Neural progenitor cell (in vitro differentiated cells): ENCODE measurements at regions not wholly inside any gene's neighbourhood (a gene's known extent, or its start where the extent isn't known, plus 50 kb on each side); places are given as distances from the start of the nearest gene placed in this dataset.

Source experiments
- DNase-seq: peaks from one replicate; pipeline ENCODE4 v3.0.0-alpha.2; 2016; ENCODE audit warnings: low spot score
- H2AFZ ChIP-seq: fragments of 200-600 bp; sonication (generic); replicated peaks from 2 replicates; pipeline ENCODE4 v1.6.1; 2016; ENCODE audit warnings: antibody characterized with exemption
- H3F3A ChIP-seq: fragments of 200-600 bp; sonication (generic); 2 replicates; pipeline ENCODE4 v1.6.1; 2016; ENCODE audit warnings: antibody characterized with exemption, low read depth
- H3K27ac ChIP-seq: fragments of 200-600 bp; sonication (generic); 2 replicates; pipeline ENCODE4 v1.5.1; 2016; ENCODE audit warnings: mild to moderate bottlenecking
- H3K27me3 ChIP-seq: fragments of 200-600 bp; sonication (generic); 2 replicates; pipeline ENCODE4 v1.6.1; 2016; ENCODE audit warnings: mild to moderate bottlenecking, moderate library complexity
- H3K36me3 ChIP-seq: fragments of 200-600 bp; sonication (generic); 2 replicates; pipeline ENCODE4 v1.5.1; 2016
- H3K4me1 ChIP-seq: fragments of 200-600 bp; sonication (generic); 2 replicates; pipeline ENCODE4 v1.6.1; 2016; ENCODE audit warnings: mixed run types
- H3K4me2 ChIP-seq: fragments of 200-600 bp; sonication (generic); 2 replicates; pipeline ENCODE4 v1.6.1; 2016
- H3K4me3 ChIP-seq: fragments of 200-600 bp; sonication (generic); 2 replicates; pipeline ENCODE4 v1.5.1; 2016
- H3K79me2 ChIP-seq: fragments of 200-600 bp; sonication (generic); 2 replicates; pipeline ENCODE4 v1.6.1; 2016; ENCODE audit warnings: low read depth
- H3K9ac ChIP-seq: fragments of 200-600 bp; sonication (generic); 2 replicates; pipeline ENCODE4 v1.6.1; 2016
- H3K9me3 ChIP-seq: fragments of 200-600 bp; sonication (generic); 2 replicates; pipeline ENCODE4 v1.5.1; 2016; ENCODE audit warnings: low read depth
- H4K20me1 ChIP-seq: fragments of 200-600 bp; sonication (generic); 2 replicates; pipeline ENCODE4 v1.6.1; 2016; ENCODE audit warnings: low read depth
- H3K27ac Mint-ChIP-seq: 3 replicates; pipeline ENCODE4 v1.8.0; 2021; ENCODE audit warnings: mixed read lengths
- H3K27me3 Mint-ChIP-seq: 2 replicates; pipeline ENCODE4 v1.8.0; 2022; ENCODE audit warnings: low read depth, mild to moderate bottlenecking, inconsistent platforms, moderate library complexity, mixed read lengths; ENCODE audit not compliant: insufficient read depth
- H3K36me3 Mint-ChIP-seq: 3 replicates; pipeline ENCODE4 v1.8.0; 2021; ENCODE audit warnings: mixed read lengths
- H3K4me1 Mint-ChIP-seq: 3 replicates; pipeline ENCODE4 v1.8.0; 2021; ENCODE audit warnings: mixed read lengths
- H3K4me3 Mint-ChIP-seq: 3 replicates; pipeline ENCODE4 v1.8.0; 2021; ENCODE audit warnings: mild to moderate bottlenecking, moderate library complexity, mixed read lengths
- H3K9me3 Mint-ChIP-seq: 3 replicates; pipeline ENCODE4 v1.8.0; 2020; ENCODE audit warnings: mixed read lengths
- CTCF ChIP-seq: fragments of 200-600 bp; sonication (generic); IDR thresholded peaks from 2 replicates; pipeline ENCODE4 v1.5.1; 2017; ENCODE audit warnings: antibody characterized with exemption, mild to moderate bottlenecking
- EZH2 ChIP-seq: fragments of 200-600 bp; sonication (generic); IDR thresholded peaks from 2 replicates; pipeline ENCODE4 v1.6.1; 2017; ENCODE audit warnings: antibody characterized with exemption, mild to moderate bottlenecking, moderate library complexity
- EZH2phosphoT487 ChIP-seq: fragments of 200-600 bp; sonication (generic); IDR thresholded peaks from 2 replicates; pipeline ENCODE4 v1.6.1; 2017; ENCODE audit warnings: antibody characterized with exemption

GRCh38 chr2:52563151-52563550 is 1204.5 kb upstream of the CHAC2 start:
- Mint-ChIP-seq H3K27ac (no peak overlapping the region), H3K27me3 (peaks cover 2% of the 10 kb centered on the region), H3K4me1 (peaks cover 5% of the 10 kb centered on the region), H3K9me3 (peaks cover 4% of the 10 kb centered on the region), H3K36me3 (no peaks in the 10 kb centered on the region), H3K4me3 (no peak overlapping the region)
- H4K20me1 ChIP-seq, result peaks cover 3% of the 10 kb centered on the region
- H3K4me2 ChIP-seq, result no peak overlapping the region
- H3K36me3 ChIP-seq, result no peaks in the 10 kb centered on the region
- no peak overlapping the region for H3K27ac ChIP-seq
- no peaks in the 10 kb centered on the region for H3K79me2 ChIP-seq
- no peak overlapping the region for H3K4me3 ChIP-seq
- peaks cover 9% of the 10 kb centered on the region for H3K4me1 ChIP-seq
- H3K27me3 ChIP-seq, result no peaks in the 10 kb centered on the region
- no peak for TF ChIP-seq EZH2
- no peak for TF ChIP-seq CTCF
- no peak for TF ChIP-seq EZH2phosphoT487
- no peak overlapping the region for H3K9ac ChIP-seq
- H3K9me3 ChIP-seq, result peaks cover 3% of the 10 kb centered on the region
- H2AFZ ChIP-seq, result no peak overlapping the region
- peaks cover 13% of the 10 kb centered on the region for H3F3A ChIP-seq
- DNase-seq, result no peak

GRCh38 chr2:52558265-52558664 is 1209.3 kb upstream of the CHAC2 start:
- Histone ChIP-seq H3F3A (peaks cover 21% of the 10 kb centered on the region), H3K4me1 (peaks cover 15% of the 10 kb centered on the region), H3K27ac (peak overlapping the region; percentile 39), H3K27me3 (no peaks in the 10 kb centered on the region), H3K4me3 (no peak overlapping the region), H3K36me3 (no peaks in the 10 kb centered on the region), H3K9me3 (peaks cover 3% of the 10 kb centered on the region), H3K4me2 (peak overlapping the region; percentile 43), H3K79me2 (no peaks in the 10 kb centered on the region), H4K20me1 (peaks cover 5% of the 10 kb centered on the region), H2AFZ (no peak overlapping the region), H3K9ac (no peak overlapping the region)
- no peaks in the 10 kb centered on the region for H3K36me3 Mint-ChIP-seq
- TF ChIP-seq EZH2phosphoT487 (peak; percentile 98), EZH2 (no peak), CTCF (no peak)
- no peak overlapping the region for H3K4me3 Mint-ChIP-seq
- H3K9me3 Mint-ChIP-seq, result peaks cover 3% of the 10 kb centered on the region
- peak; percentile 83 for DNase-seq
- no peak overlapping the region for H3K27ac Mint-ChIP-seq
- peaks cover 2% of the 10 kb centered on the region for H3K27me3 Mint-ChIP-seq
- H3K4me1 Mint-ChIP-seq, result peaks cover 9% of the 10 kb centered on the region

- TF ChIP-seq EZH2 (no peak), EZH2phosphoT487 (no peak), CTCF (no peak)
- no peak overlapping the region for H3K4me3 ChIP-seq
- Mint-ChIP-seq H3K36me3 (no peaks in the 10 kb centered on the region), H3K9me3 (no peaks in the 10 kb centered on the region), H3K4me3 (no peak overlapping the region), H3K4me1 (no peaks in the 10 kb centered on the region), H3K27me3 (no peaks in the 10 kb centered on the region), H3K27ac (no peak overlapping the region)
- no peak overlapping the region for H2AFZ ChIP-seq
- no peaks in the 10 kb centered on the region for H3K27me3 ChIP-seq
- no peak overlapping the region for H3K4me2 ChIP-seq
- H3K4me1 ChIP-seq, result no peaks in the 10 kb centered on the region
- H3K9me3 ChIP-seq, result no peaks in the 10 kb centered on the region
- no peak overlapping the region for H3K9ac ChIP-seq
- H3F3A ChIP-seq, result no peaks in the 10 kb centered on the region
- DNase-seq, result no peak
- no peaks in the 10 kb centered on the region for H3K79me2 ChIP-seq
- no peaks in the 10 kb centered on the region for H3K36me3 ChIP-seq
- H4K20me1 ChIP-seq, result no peaks in the 10 kb centered on the region
- no peak overlapping the region for H3K27ac ChIP-seq
Observed at GRCh38 chr2:52542297-52542696, 1225.3 kb upstream of the CHAC2 start.
